GM12878 (cell line): ENCODE measurements at regions not wholly inside any gene's neighbourhood (a gene's known extent, or its start where the extent isn't known, plus 50 kb on each side); places are given as distances from the start of the nearest gene placed in this dataset.

ENCODE experiments used
- BACH1 ChIP-seq: fragments of 450-650 bp; IDR thresholded peaks from 2 replicates; pipeline ENCODE4 v1.6.1; 2017; ENCODE audit warnings: mild to moderate bottlenecking, borderline replicate concordance
- CBX5 ChIP-seq: sonication (generic); IDR thresholded peaks from 2 replicates; pipeline ENCODE4 v1.6.1; 2016; ENCODE audit warnings: low read depth, moderate library complexity, mild to moderate bottlenecking, inconsistent platforms
- CUX1 ChIP-seq: IDR thresholded peaks from 2 replicates; pipeline ENCODE4 v1.6.1; 2012; ENCODE audit warnings: improper control_type of control experiment, low read depth, low read length; ENCODE audit not compliant: insufficient replicate concordance
- FOS ChIP-seq: IDR thresholded peaks from 3 replicates; pipeline ENCODE4 v1.6.1; 2011; ENCODE audit warnings: borderline replicate concordance; ENCODE audit not compliant: insufficient read length; ENCODE audit errors: extremely low read depth
- JUND ChIP-seq: IDR thresholded peaks from 2 replicates; pipeline ENCODE4 v1.6.1; 2012; ENCODE audit warnings: low read depth, mild to moderate bottlenecking, low read length, improper control_type of control experiment, moderate library complexity
- NFXL1 ChIP-seq: fragments of 450-650 bp; IDR thresholded peaks from 2 replicates; pipeline ENCODE4 v1.6.1; 2017; ENCODE audit warnings: antibody characterized with exemption, mild to moderate bottlenecking, borderline replicate concordance
- SUPT20H ChIP-seq: IDR thresholded peaks from 2 replicates; pipeline ENCODE4 v1.6.1; 2011; ENCODE audit warnings: low read depth, mild to moderate bottlenecking, low read length, moderate library complexity, borderline replicate concordance; ENCODE audit not compliant: control insufficient read depth
- TCF12 ChIP-seq: IDR thresholded peaks from 2 replicates; pipeline ENCODE4 v1.6.1; 2011; ENCODE audit warnings: low read depth, mild to moderate bottlenecking, low read length
- USF1 ChIP-seq: IDR thresholded peaks from 2 replicates; pipeline ENCODE4 v1.6.1; 2011; ENCODE audit warnings: borderline replicate concordance, low read depth, mild to moderate bottlenecking, moderate library complexity, mixed read lengths, low read length; ENCODE audit not compliant: insufficient read depth; ENCODE audit errors: extremely low read length
- ZNF592 ChIP-seq: fragments of 450-650 bp; IDR thresholded peaks from 2 replicates; pipeline ENCODE4 v1.6.1; 2017; ENCODE audit warnings: mild to moderate bottlenecking, moderate library complexity
- ZNF622 ChIP-seq: fragments of 450-650 bp; IDR thresholded peaks from 2 replicates; pipeline ENCODE4 v1.6.1; 2017; ENCODE audit warnings: mild to moderate bottlenecking, inconsistent platforms
- TF ChIP-seq, protein P1 (sequence below): fragments of 450-650 bp; formaldehyde crosslinking; IDR thresholded peaks from 2 replicates; pipeline ENCODE4 v1.4.0; 2020; ENCODE audit warnings: mild to moderate bottlenecking, moderate library complexity

GRCh38 chr13:95457294-95457693 lies 95.2 kb upstream of the CLDN10 start (continued):
- TF ChIP-seq ZNF592 = no peak
- 0 out of 2 replicates have a peak, but pooled peaks have one; percentile 27 for TF ChIP-seq TCF12
- TF ChIP-seq BACH1 = no peak
- TF ChIP-seq SUPT20H = no peak
- TF ChIP-seq, protein P1, sequence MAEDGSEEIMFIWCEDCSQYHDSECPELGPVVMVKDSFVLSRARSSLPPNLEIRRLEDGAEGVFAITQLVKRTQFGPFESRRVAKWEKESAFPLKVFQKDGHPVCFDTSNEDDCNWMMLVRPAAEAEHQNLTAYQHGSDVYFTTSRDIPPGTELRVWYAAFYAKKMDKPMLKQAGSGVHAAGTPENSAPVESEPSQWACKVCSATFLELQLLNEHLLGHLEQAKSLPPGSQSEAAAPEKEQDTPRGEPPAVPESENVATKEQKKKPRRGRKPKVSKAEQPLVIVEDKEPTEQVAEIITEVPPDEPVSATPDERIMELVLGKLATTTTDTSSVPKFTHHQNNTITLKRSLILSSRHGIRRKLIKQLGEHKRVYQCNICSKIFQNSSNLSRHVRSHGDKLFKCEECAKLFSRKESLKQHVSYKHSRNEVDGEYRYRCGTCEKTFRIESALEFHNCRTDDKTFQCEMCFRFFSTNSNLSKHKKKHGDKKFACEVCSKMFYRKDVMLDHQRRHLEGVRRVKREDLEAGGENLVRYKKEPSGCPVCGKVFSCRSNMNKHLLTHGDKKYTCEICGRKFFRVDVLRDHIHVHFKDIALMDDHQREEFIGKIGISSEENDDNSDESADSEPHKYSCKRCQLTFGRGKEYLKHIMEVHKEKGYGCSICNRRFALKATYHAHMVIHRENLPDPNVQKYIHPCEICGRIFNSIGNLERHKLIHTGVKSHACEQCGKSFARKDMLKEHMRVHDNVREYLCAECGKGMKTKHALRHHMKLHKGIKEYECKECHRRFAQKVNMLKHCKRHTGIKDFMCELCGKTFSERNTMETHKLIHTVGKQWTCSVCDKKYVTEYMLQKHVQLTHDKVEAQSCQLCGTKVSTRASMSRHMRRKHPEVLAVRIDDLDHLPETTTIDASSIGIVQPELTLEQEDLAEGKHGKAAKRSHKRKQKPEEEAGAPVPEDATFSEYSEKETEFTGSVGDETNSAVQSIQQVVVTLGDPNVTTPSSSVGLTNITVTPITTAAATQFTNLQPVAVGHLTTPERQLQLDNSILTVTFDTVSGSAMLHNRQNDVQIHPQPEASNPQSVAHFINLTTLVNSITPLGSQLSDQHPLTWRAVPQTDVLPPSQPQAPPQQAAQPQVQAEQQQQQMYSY (CRISPR knock-in tag) = no peak
- TF ChIP-seq NFXL1 = no peak
- TF ChIP-seq FOS = no peak
- no peak for TF ChIP-seq USF1
- TF ChIP-seq CBX5 = peak; percentile 61; the same call in 1 of the 2 replicates
- no peak for TF ChIP-seq JUND
- TF ChIP-seq ZNF622 = no peak
- no peak for TF ChIP-seq CUX1
